ENCODE measurements at regions not wholly inside any gene's neighbourhood (a gene's known extent, or its start where the extent isn't known, plus 50 kb on each side); places are given as distances from the start of the nearest gene placed in this dataset.

DNA sequence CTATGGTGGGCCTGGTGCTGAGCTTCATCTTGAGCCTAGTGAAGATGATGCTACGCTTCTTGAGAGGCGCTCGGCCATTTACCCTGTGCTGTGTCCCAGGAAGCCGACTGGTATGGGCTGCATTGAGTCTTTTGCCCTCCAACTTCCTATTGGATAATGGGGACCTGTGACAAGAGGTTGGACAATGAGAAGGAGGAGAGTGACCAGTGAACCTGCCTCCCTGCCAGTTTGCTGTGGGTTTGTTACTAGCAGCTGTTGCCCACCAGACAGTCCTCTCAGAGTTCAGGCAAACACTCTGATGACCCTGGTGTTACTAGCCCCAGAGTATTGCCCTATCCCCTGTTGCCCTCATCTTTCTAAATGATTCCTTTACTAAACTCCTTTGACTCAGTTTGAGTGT lies 99.6 kb upstream of the PFN2 start:
- H4K20me1 ChIP-seq: no peaks in the 10 kb centered on the region
- no peaks in the 10 kb centered on the region for H3K27me3 ChIP-seq
- H3K27ac ChIP-seq: no peak overlapping the region
- H3K36me3 ChIP-seq: no peaks in the 10 kb centered on the region
- no peaks in the 10 kb centered on the region for H3K4me1 ChIP-seq
- H3K4me3 ChIP-seq: no peak overlapping the region
- H3K4me2 ChIP-seq: no peak overlapping the region
- no peaks in the 10 kb centered on the region for H3K9me3 ChIP-seq
- H3K9ac ChIP-seq: no peak overlapping the region
- no peak for TF ChIP-seq Cebpa-rat (IDR thresholded peaks at IDR 0.05)

GRCh38 chr3:150069633-150070032 lies 98.9 kb upstream of the PFN2 start:
- Histone ChIP-seq H3K9ac (no peak overlapping the region), H4K20me1 (no peaks in the 10 kb centered on the region), H3K9me3 (no peaks in the 10 kb centered on the region), H3K27ac (no peak overlapping the region), H3K4me1 (no peaks in the 10 kb centered on the region), H3K4me3 (no peak overlapping the region), H3K36me3 (no peaks in the 10 kb centered on the region), H3K4me2 (no peak overlapping the region), H3K27me3 (no peaks in the 10 kb centered on the region)
- TF ChIP-seq Cebpa-rat (IDR thresholded peaks at IDR 0.05): no peak

GRCh38 chr3:150069154-150069527 lies 98.4 kb upstream of the PFN2 start:
- H3K9ac ChIP-seq: no peak overlapping the region
- H3K36me3 ChIP-seq: no peaks in the 10 kb centered on the region
- no peaks in the 10 kb centered on the region for H3K4me1 ChIP-seq
- no peaks in the 10 kb centered on the region for H3K27me3 ChIP-seq
- no peaks in the 10 kb centered on the region for H3K9me3 ChIP-seq
- no peak overlapping the region for H3K4me3 ChIP-seq
- no peaks in the 10 kb centered on the region for H4K20me1 ChIP-seq
- no peak overlapping the region for H3K4me2 ChIP-seq
- H3K27ac ChIP-seq: no peak overlapping the region
- no peak for TF ChIP-seq Cebpa-rat (IDR thresholded peaks at IDR 0.05)

- no peaks in the 10 kb centered on the region for H3K36me3 ChIP-seq
- H4K20me1 ChIP-seq: no peaks in the 10 kb centered on the region
- no peak overlapping the region for H3K27ac ChIP-seq
- no peak overlapping the region for H3K9ac ChIP-seq
- no peak overlapping the region for H3K4me2 ChIP-seq
- no peaks in the 10 kb centered on the region for H3K27me3 ChIP-seq
- TF ChIP-seq Cebpa-rat (IDR thresholded peaks at IDR 0.05): no peak
- no peak overlapping the region for H3K4me3 ChIP-seq
- no peaks in the 10 kb centered on the region for H3K9me3 ChIP-seq
- no peaks in the 10 kb centered on the region for H3K4me1 ChIP-seq
Measured at GRCh38 chr3:150068440-150069153, 97.9 kb upstream of the PFN2 start.

DNA sequence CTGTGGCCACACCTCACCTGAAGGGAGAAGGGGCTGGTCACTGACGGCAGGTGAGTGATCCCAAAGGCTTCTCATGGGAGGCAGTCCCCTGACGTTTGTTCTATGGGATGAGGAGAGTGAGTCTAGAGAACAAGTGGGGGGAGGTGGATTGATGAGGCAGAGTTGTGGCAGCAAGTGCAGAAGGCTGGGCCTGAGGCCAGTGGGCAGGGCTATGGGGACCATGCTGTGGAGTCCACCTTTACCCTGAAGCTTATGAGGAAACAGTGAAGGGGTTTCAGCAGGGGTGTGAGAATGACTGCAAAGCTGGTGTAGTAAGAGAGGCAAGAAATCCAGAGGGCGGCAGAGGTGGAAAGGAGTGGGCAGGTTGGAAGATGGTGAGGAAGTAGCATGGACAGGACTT lies 96.9 kb upstream of the PFN2 start:
- Histone ChIP-seq H3K4me3 (no peak overlapping the region), H3K36me3 (no peaks in the 10 kb centered on the region), H3K9ac (no peak overlapping the region), H3K4me2 (no peak overlapping the region), H3K9me3 (no peaks in the 10 kb centered on the region), H4K20me1 (no peaks in the 10 kb centered on the region), H3K4me1 (no peaks in the 10 kb centered on the region), H3K27ac (no peak overlapping the region), H3K27me3 (no peaks in the 10 kb centered on the region)
- TF ChIP-seq Cebpa-rat (IDR thresholded peaks at IDR 0.05): no peak

DNA sequence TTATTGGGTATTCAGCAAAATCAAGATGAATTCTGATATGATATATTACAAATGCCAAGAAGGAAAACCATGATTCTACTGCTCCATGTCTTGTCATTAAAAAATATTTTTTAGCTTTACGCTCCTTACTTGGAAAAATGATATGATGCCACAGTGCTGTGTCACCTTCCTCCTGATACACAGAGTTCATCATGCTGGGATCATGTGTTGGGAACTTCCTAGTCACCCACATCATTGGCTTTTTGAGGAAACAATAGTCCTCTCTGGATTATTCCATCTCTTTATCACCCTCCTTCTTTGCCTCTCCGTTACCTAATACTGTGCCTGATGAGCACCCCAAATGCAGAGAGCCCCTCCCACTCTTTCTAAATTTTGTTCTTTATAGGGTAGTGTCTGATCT lies 94.3 kb upstream of the PFN2 start:
- Histone ChIP-seq H3K27ac (no peak overlapping the region), H3K9ac (no peak overlapping the region), H3K9me3 (no peaks in the 10 kb centered on the region), H4K20me1 (no peaks in the 10 kb centered on the region), H3K4me1 (no peaks in the 10 kb centered on the region), H3K4me3 (no peak overlapping the region), H3K27me3 (no peaks in the 10 kb centered on the region), H3K4me2 (no peak overlapping the region), H3K36me3 (no peaks in the 10 kb centered on the region)
- no peak for TF ChIP-seq Cebpa-rat (IDR thresholded peaks at IDR 0.05)

DNA sequence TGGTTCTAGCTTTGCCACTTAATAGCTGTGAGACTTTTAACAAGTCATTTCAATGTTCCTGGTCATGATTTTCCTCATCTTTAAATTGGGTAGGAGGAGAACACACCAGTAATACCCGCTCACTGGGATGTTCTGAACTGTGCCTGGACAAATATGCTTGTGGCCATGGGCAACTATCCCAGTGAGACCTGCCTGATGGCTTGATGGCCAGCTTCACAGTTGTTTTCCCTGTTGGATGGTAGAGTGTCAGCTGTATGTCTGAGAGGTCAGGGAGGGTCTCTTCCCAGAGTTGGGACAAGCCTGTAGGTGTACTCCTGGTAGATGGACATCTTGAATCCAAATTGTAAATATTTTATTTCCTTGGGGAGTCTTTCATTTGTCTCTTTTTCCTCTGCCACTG lies 92.5 kb upstream of the PFN2 start:
- no peak overlapping the region for H3K4me2 ChIP-seq
- H3K4me3 ChIP-seq: no peak overlapping the region
- H3K27me3 ChIP-seq: no peaks in the 10 kb centered on the region
- H4K20me1 ChIP-seq: no peaks in the 10 kb centered on the region
- H3K9me3 ChIP-seq: no peaks in the 10 kb centered on the region
- no peak overlapping the region for H3K27ac ChIP-seq
- no peaks in the 10 kb centered on the region for H3K4me1 ChIP-seq
- no peak for TF ChIP-seq Cebpa-rat (IDR thresholded peaks at IDR 0.05)
- H3K9ac ChIP-seq: no peak overlapping the region
- H3K36me3 ChIP-seq: no peaks in the 10 kb centered on the region

DNA sequence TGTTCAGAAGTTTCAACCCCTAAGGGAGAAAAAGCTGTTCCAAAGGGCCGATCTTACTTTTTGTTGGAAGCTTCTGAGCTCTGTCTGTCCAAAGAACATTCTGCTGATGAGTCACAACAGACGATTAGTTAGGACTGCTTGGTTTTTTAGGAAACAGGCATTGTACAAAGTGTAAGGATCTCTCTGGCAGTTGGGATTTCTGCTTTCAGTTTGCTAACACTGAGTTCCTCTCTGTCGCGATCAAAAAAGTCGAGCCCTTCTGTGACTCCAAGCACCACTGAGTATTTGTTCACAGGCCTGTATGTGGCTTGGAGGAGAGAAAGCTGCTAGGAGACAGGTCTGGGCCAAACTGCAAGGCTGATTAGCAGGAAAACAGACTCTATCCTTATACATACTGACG lies 91.8 kb upstream of the PFN2 start:
- H3K4me2 ChIP-seq: no peak overlapping the region
- no peak for TF ChIP-seq Cebpa-rat (IDR thresholded peaks at IDR 0.05)
- no peaks in the 10 kb centered on the region for H3K27me3 ChIP-seq
- no peaks in the 10 kb centered on the region for H3K9me3 ChIP-seq
- H3K27ac ChIP-seq: no peak overlapping the region
- H3K36me3 ChIP-seq: no peaks in the 10 kb centered on the region
- H3K4me1 ChIP-seq: 0 out of 2 replicates have a peak, but pooled peaks cover under 1% of the 10 kb centered on the region
- no peak overlapping the region for H3K9ac ChIP-seq
- no peak overlapping the region for H3K4me3 ChIP-seq
- no peaks in the 10 kb centered on the region for H4K20me1 ChIP-seq

DNA sequence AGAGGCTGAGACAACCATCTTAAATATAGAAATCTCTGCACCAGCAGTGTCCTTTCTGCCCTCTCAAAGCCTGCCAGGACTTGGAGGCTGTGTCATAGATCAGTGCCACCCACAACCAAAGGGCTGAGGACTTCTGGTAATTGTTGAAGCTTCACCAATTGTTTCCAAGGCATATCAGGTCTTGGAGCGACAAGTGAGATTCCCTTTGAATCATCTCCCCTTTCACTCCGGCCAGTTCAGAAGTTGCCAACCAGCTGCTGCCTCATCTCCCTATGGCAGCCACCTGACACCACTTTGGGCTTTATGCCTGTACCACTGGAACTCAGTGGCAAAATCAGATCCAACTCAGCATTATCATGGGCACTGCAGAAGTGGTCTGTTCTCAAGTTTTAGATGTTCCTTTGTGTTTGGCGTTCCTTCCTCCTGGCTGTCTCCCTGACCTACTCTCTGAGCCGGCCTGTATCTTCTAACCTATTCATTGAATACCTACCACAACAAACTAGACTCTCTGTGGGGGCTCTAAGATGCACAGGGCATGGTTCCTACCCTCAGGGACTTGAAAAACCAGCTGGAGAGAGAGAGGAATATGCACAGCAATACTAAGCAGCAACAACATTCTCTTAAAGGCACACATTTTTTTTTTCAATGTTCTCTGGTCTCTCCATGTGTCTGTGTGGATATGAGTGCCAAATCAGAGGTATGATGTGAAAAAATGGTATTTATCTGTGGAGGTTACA lies 90.8 kb upstream of the PFN2 start:
- Histone ChIP-seq H3K9me3 (no peaks in the 10 kb centered on the region), H3K36me3 (no peaks in the 10 kb centered on the region), H3K27me3 (no peaks in the 10 kb centered on the region), H3K4me1 (peaks cover 10% of the 10 kb centered on the region; the same call in 1 of the 2 replicates), H3K4me2 (no peak overlapping the region), H3K27ac (no peak overlapping the region), H3K9ac (no peak overlapping the region), H3K4me3 (no peak overlapping the region), H4K20me1 (no peaks in the 10 kb centered on the region)
- TF ChIP-seq Cebpa-rat (IDR thresholded peaks at IDR 0.05): no peak

DNA sequence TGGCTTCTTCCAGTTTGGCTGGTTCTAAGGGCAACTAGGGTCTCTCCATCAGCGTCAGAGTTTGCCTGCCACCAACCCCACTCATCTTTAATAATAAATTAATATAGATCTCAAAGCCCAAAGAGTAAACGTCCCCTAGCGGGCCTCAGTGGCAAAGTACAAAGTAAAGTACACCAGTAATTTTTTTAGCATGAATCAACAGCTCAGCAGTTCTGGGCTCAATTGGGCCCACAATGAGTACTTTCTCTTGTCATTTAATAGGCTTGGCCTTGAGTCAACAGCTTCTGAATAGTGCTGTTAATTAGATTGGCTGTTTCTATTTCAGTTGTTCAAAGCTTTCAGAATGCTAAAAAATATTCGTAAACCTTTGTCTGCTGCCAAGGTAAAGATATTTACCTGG lies 89.0 kb upstream of the PFN2 start:
- H3K9ac ChIP-seq: no peak overlapping the region
- H3K4me3 ChIP-seq: no peak overlapping the region
- no peaks in the 10 kb centered on the region for H3K36me3 ChIP-seq
- H4K20me1 ChIP-seq: no peaks in the 10 kb centered on the region
- no peak overlapping the region for H3K27ac ChIP-seq
- no peak for TF ChIP-seq Cebpa-rat (IDR thresholded peaks at IDR 0.05)
- H3K4me2 ChIP-seq: no peak overlapping the region
- H3K9me3 ChIP-seq: no peaks in the 10 kb centered on the region
- H3K4me1 ChIP-seq: peaks cover 15% of the 10 kb centered on the region; the same call in 1 of the 2 replicates
- H3K27me3 ChIP-seq: no peaks in the 10 kb centered on the region

Measured in BLaER1 (cell line).